Stimulated activated naive CD8-positive, alpha-beta T cell treated with anti-CD3 and anti-CD28 coated beads, Interleukin-15, Interleukin-2, amounts not matched to agents 100 ng/mL and 50 ng/mL, for 24 hours (primary cell): ENCODE measurements at regions not wholly inside any gene's neighbourhood (a gene's known extent, or its start where the extent isn't known, plus 50 kb on each side); places are given as distances from the start of the nearest gene placed in this dataset.
A peak's percentile ranks its signal among the peaks of the same experiment; 100 is the strongest.
"Not testable (repeated sequence)": the region's sequence is repeated elsewhere in the genome, so short reads cannot be mapped to it uniquely, and the experiment has no call there.

Experiments used
- H3K27ac Mint-ChIP-seq: one replicate; pipeline ENCODE4 v1.8.0; 2021; ENCODE audit warnings: mild to moderate bottlenecking, mixed read lengths
- H3K27me3 Mint-ChIP-seq: one replicate; pipeline ENCODE4 v1.8.0; 2021; ENCODE audit warnings: mixed read lengths
- H3K36me3 Mint-ChIP-seq: one replicate; pipeline ENCODE4 v1.8.0; 2021; ENCODE audit warnings: low read depth, mixed read lengths
- H3K4me1 Mint-ChIP-seq: one replicate; pipeline ENCODE4 v1.8.0; 2021; ENCODE audit warnings: low read depth, mixed read lengths
- H3K4me3 Mint-ChIP-seq: one replicate; pipeline ENCODE4 v1.8.0; 2021; ENCODE audit warnings: mild to moderate bottlenecking, mixed read lengths
- H3K9me3 Mint-ChIP-seq: one replicate; pipeline ENCODE4 v1.8.0; 2021; ENCODE audit warnings: mixed read lengths

- not testable (repeated sequence) for H3K4me3 Mint-ChIP-seq, H3K9me3 Mint-ChIP-seq, H3K27me3 Mint-ChIP-seq
- peak overlapping the region; percentile 60 for H3K27ac Mint-ChIP-seq
- H3K36me3 Mint-ChIP-seq: peaks cover 44% of the 10 kb centered on the region
- H3K4me1 Mint-ChIP-seq: peaks cover 88% of the 10 kb centered on the region
Observed at GRCh38 chr16:21511315-21512210, 87.8 kb upstream of the METTL9 start.

GRCh38 chr16:21512280-21513192, 86.8 kb upstream of the METTL9 start:
- Mint-ChIP-seq H3K4me1 (peaks cover 78% of the 10 kb centered on the region), H3K36me3 (peaks cover 44% of the 10 kb centered on the region), H3K27ac (peak overlapping the region; percentile 58)
- H3K4me3 Mint-ChIP-seq, H3K27me3 Mint-ChIP-seq, H3K9me3 Mint-ChIP-seq: not testable (repeated sequence)

DNA sequence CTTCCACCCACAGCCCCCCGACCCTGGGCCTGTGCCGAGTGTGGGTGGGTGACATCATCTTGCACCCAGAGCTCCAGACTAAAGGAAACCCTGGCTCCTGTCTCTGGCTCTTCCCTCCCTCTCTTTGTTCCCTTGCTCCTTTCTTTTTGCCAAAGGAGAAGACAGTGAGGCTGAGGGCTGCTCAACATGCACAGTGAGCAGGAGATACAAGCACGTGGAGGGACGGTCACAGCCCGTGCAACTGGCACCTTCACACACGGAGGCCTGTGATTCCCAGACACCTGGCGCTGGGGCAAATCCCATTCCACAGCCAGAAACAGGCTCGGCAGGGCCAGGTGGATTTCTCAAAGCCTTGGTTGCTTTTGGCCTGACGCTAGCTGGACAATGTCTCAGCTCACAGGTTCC, 86.0 kb upstream of the METTL9 start:
- Mint-ChIP-seq H3K4me1 (peaks cover 75% of the 10 kb centered on the region), H3K36me3 (peaks cover 48% of the 10 kb centered on the region)
- not testable (repeated sequence) for H3K27ac Mint-ChIP-seq, H3K4me3 Mint-ChIP-seq, H3K9me3 Mint-ChIP-seq, H3K27me3 Mint-ChIP-seq

GRCh38 chr16:21513812-21514473, 85.4 kb upstream of the METTL9 start:
- Mint-ChIP-seq H3K36me3 (peaks cover 46% of the 10 kb centered on the region), H3K4me1 (peaks cover 71% of the 10 kb centered on the region), H3K27ac (peak overlapping the region; percentile 81), H3K4me3 (peak overlapping the region; percentile 26)
- H3K9me3 Mint-ChIP-seq, H3K27me3 Mint-ChIP-seq: not testable (repeated sequence)

DNA sequence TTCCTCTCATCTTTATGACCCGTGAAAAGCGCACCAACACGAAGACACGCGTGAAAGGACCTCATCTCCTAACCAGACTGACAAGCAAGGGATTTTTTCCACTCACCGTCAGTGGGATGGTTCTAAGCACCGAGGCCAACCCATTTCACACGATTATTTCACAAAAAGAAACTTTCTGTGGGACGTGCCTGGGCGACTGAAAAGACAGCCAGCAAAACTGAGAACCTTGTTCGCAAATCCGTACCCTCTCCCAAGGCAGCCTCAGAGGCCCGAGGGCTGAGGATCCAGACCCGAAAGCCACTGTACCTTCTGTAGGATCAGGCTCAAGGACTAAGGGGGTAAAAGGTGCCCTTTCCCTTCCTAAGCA, 84.9 kb upstream of the METTL9 start:
- Mint-ChIP-seq H3K4me1 (peaks cover 68% of the 10 kb centered on the region), H3K27ac (peak overlapping the region; percentile 81), H3K4me3 (peak overlapping the region; percentile 26), H3K36me3 (peaks cover 45% of the 10 kb centered on the region)
- not testable (repeated sequence) for H3K9me3 Mint-ChIP-seq, H3K27me3 Mint-ChIP-seq

GRCh38 chr16:21516705-21517040, 82.7 kb upstream of the METTL9 start:
- H3K36me3 Mint-ChIP-seq: peaks cover 35% of the 10 kb centered on the region
- not testable (repeated sequence) for H3K27ac Mint-ChIP-seq, H3K4me3 Mint-ChIP-seq, H3K27me3 Mint-ChIP-seq, H3K9me3 Mint-ChIP-seq
- H3K4me1 Mint-ChIP-seq: peaks cover 47% of the 10 kb centered on the region

GRCh38 chr16:21517263-21517662, 82.1 kb upstream of the METTL9 start:
- Mint-ChIP-seq H3K4me3 (peak overlapping the region; percentile 97), H3K27ac (peak overlapping the region; percentile 40), H3K4me1 (peaks cover 43% of the 10 kb centered on the region)

GRCh38 chr16:21519361-21520133, 79.8 kb upstream of the METTL9 start:
- not testable (repeated sequence) for H3K9me3 Mint-ChIP-seq, H3K27me3 Mint-ChIP-seq
- Mint-ChIP-seq H3K27ac (peak overlapping the region; percentile 100), H3K36me3 (peaks cover 26% of the 10 kb centered on the region), H3K4me3 (peak overlapping the region; percentile 97), H3K4me1 (peaks cover 25% of the 10 kb centered on the region)

More at GRCh38 chr16:21517263-21517662, 82.1 kb upstream of the METTL9 start:
- peaks cover 33% of the 10 kb centered on the region for H3K36me3 Mint-ChIP-seq
- not testable (repeated sequence) for H3K27me3 Mint-ChIP-seq, H3K9me3 Mint-ChIP-seq

DNA sequence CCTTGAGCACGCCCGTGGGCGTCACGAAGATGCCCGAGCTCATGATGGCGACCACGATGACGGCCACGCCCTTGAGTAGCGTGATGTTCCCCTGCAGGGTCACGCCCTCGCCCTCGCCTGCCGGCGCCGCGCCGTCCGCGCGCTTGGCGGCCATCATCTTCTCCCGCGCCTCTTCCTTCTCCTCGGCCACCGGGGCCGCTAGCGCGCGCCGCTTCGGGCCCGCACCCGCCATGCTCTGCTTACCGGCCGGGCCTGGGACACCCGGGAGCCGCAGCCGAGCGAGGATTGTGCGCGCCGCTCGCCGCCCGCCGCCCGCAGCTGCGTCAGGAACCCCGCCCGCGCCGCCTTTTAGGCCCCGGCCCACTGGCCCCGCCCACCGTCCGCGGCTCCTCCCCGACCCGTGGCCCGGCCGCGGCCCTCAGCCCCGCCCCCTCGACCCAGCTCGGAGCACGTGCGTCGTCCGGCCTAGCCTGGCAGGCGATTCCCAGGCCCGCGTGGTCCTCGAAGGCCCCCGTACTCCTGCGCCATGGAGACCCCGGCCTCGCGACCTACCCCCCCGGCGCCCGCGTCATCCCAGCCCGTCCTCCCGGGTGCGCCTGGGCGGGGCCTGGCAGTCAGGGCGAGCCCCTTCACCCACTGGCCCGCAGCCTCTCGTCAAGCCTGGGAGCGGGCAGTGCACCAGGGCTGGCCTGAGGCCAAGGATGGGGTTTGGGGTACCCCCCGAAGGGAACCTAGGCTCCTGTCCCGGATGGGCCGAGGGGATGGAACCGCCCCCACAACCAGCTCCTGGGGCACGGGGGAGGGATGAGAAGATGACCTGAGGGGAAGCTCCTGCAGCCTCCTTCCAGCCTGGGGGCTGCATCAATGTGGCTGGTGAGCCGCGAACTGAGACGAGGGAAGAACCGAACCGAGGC, 79.0 kb upstream of the METTL9 start:
- H3K4me1 Mint-ChIP-seq: peaks cover 20% of the 10 kb centered on the region
- peak overlapping the region; percentile 100 for H3K27ac Mint-ChIP-seq
- not testable (repeated sequence) for H3K27me3 Mint-ChIP-seq, H3K9me3 Mint-ChIP-seq
- peak overlapping the region; percentile 97 for H3K4me3 Mint-ChIP-seq
- H3K36me3 Mint-ChIP-seq: peaks cover 23% of the 10 kb centered on the region

- H3K4me1 Mint-ChIP-seq: peaks cover 13% of the 10 kb centered on the region
- not testable (repeated sequence) for H3K27me3 Mint-ChIP-seq, H3K9me3 Mint-ChIP-seq, H3K4me3 Mint-ChIP-seq, H3K27ac Mint-ChIP-seq
- H3K36me3 Mint-ChIP-seq: peaks cover 17% of the 10 kb centered on the region
Observed at GRCh38 chr16:21521048-21521389, 78.4 kb upstream of the METTL9 start.

DNA sequence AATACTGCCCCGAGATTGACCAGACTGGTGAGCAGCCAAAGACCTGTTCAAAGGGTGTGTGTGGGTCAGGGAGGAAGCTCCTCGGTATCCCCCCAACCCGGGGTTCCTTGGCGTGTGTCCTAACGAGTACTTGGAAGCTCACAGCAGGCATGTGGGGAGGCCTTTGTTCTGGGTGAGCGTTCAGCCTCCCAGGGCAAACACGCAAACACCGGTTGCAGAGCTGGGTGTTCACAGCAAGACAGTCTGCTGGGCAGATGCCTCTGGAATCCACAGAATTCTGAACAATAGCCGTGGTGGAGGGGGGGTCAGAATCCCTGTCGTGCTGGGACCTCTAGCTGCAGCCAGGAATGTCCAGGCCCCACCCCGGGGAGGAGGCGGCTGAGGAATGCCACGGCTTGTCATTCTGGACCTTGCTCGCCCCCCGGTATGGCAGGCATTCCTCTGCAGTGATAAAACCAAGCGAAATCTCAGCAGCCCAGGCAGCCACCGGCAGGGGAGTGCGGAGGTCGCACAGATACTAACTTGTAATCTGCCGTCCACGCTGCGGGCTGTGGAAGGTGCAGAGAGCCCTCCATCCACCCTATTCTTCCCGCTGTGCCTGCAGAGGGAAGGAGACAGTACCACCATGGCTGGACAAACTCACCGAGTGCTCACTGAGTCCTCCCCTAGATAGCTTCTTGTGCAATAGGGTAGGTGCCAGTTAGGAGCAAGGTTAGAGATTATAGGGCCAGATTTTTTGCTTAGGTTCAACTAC, 77.8 kb upstream of the METTL9 start:
- not testable (repeated sequence) for H3K9me3 Mint-ChIP-seq, H3K27me3 Mint-ChIP-seq, H3K27ac Mint-ChIP-seq
- Mint-ChIP-seq H3K4me1 (peaks cover 11% of the 10 kb centered on the region), H3K36me3 (peaks cover 15% of the 10 kb centered on the region), H3K4me3 (peak overlapping the region; percentile 13)

- peaks cover 11% of the 10 kb centered on the region for H3K4me1 Mint-ChIP-seq
Observed at GRCh38 chr16:21522846-21523245, 76.5 kb upstream of the METTL9 start.

GRCh38 chr16:21523411-21524067, 75.8 kb upstream of the METTL9 start:
- Mint-ChIP-seq H3K9me3 (no peaks in the 10 kb centered on the region), H3K27me3 (no peaks in the 10 kb centered on the region), H3K4me1 (peaks cover 4% of the 10 kb centered on the region), H3K36me3 (peaks cover 7% of the 10 kb centered on the region), H3K27ac (no peak overlapping the region), H3K4me3 (no peak overlapping the region)

More at GRCh38 chr16:21522846-21523245, 76.5 kb upstream of the METTL9 start:
- H3K36me3 Mint-ChIP-seq: peaks cover 14% of the 10 kb centered on the region
- H3K9me3 Mint-ChIP-seq, H3K27me3 Mint-ChIP-seq, H3K4me3 Mint-ChIP-seq, H3K27ac Mint-ChIP-seq: not testable (repeated sequence)
